GM12865 (cell line): ENCODE measurements at regions not wholly inside any gene's neighbourhood (a gene's known extent, or its start where the extent isn't known, plus 50 kb on each side); places are given as distances from the start of the nearest gene placed in this dataset.

Source experiments
- DNase-seq: peaks from one replicate; pipeline ENCODE4 v3.0.0; 2010; ENCODE audit warnings: low read depth
- H3K4me3 ChIP-seq: 2 replicates; pipeline ENCODE4 v1.5.1; 2011; ENCODE audit warnings: mild to moderate bottlenecking, low read depth, low read length, control low read depth
- CTCF ChIP-seq: IDR thresholded peaks from 2 replicates; pipeline ENCODE4 v1.5.1; 2011; ENCODE audit warnings: low read length, control low read depth, low read depth, inconsistent platforms; ENCODE audit not compliant: insufficient read depth; ENCODE audit errors: missing control alignments

- no peak overlapping the region for H3K4me3 ChIP-seq
- no peak for TF ChIP-seq CTCF
- peak; percentile 21 for DNase-seq
These were observed 126.2 kb upstream of the ETS2 start for GRCh38 chr21:38679534-38679933.

- no peak overlapping the region for H3K4me3 ChIP-seq
- DNase-seq: no peak
- no peak for TF ChIP-seq CTCF
These were observed 125.3 kb upstream of the ETS2 start for GRCh38 chr21:38680401-38680800.

GRCh38 chr21:38683222-38683621 lies 122.5 kb upstream of the ETS2 start:
- DNase-seq: no peak
- H3K4me3 ChIP-seq: no peak overlapping the region
- no peak for TF ChIP-seq CTCF

GRCh38 chr21:38688068-38688467 lies 117.7 kb upstream of the ETS2 start:
- H3K4me3 ChIP-seq: no peak overlapping the region
- TF ChIP-seq CTCF: no peak
- DNase-seq: no peak

- no peak overlapping the region for H3K4me3 ChIP-seq
- no peak for DNase-seq
- TF ChIP-seq CTCF: no peak
These were observed 114.1 kb upstream of the ETS2 start for GRCh38 chr21:38691631-38692030.

- DNase-seq: no peak
- TF ChIP-seq CTCF: no peak
- no peak overlapping the region for H3K4me3 ChIP-seq
These were observed 109.2 kb upstream of the ETS2 start for GRCh38 chr21:38696579-38696978.

GRCh38 chr21:38699048-38699447 lies 106.7 kb upstream of the ETS2 start:
- no peak overlapping the region for H3K4me3 ChIP-seq
- no peak for TF ChIP-seq CTCF
- DNase-seq: no peak
